ENCODE measurements at regions not wholly inside any gene's neighbourhood (a gene's known extent, or its start where the extent isn't known, plus 50 kb on each side); places are given as distances from the start of the nearest gene placed in this dataset.

- TF ChIP-seq, protein P1, sequence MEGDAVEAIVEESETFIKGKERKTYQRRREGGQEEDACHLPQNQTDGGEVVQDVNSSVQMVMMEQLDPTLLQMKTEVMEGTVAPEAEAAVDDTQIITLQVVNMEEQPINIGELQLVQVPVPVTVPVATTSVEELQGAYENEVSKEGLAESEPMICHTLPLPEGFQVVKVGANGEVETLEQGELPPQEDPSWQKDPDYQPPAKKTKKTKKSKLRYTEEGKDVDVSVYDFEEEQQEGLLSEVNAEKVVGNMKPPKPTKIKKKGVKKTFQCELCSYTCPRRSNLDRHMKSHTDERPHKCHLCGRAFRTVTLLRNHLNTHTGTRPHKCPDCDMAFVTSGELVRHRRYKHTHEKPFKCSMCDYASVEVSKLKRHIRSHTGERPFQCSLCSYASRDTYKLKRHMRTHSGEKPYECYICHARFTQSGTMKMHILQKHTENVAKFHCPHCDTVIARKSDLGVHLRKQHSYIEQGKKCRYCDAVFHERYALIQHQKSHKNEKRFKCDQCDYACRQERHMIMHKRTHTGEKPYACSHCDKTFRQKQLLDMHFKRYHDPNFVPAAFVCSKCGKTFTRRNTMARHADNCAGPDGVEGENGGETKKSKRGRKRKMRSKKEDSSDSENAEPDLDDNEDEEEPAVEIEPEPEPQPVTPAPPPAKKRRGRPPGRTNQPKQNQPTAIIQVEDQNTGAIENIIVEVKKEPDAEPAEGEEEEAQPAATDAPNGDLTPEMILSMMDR (IDR thresholded peaks at IDR 0.05) = no peak
- no peak for TF ChIP-seq POLR2A (IDR thresholded peaks at IDR 0.05)
These were observed 54.4 kb upstream of the ACOT11 start for GRCh38 chr1:54493608-54494007.
